ACC112 (cell line): ENCODE measurements at regions not wholly inside any gene's neighbourhood (a gene's known extent, or its start where the extent isn't known, plus 50 kb on each side); places are given as distances from the start of the nearest gene placed in this dataset.
A peak's percentile ranks its signal among the peaks of the same experiment; 100 is the strongest.
"Not testable (repeated sequence)": the region's sequence is repeated elsewhere in the genome, so short reads cannot be mapped to it uniquely, and the experiment has no call there.

Experiments used
- H2AFZ ChIP-seq: fragments of 200-600 bp; sonication (generic); one replicate; pipeline ENCODE4 v1.6.0; 2017; ENCODE audit warnings: antibody characterized with exemption, low read length; ENCODE audit not compliant: unreplicated experiment
- H3K27ac ChIP-seq: fragments of 200-600 bp; sonication (generic); 2 replicates; pipeline ENCODE4 v1.5.1; 2014; ENCODE audit warnings: low read depth, mild to moderate bottlenecking, antibody characterized with exemption, low read length, moderate library complexity
- H3K27me3 ChIP-seq: fragments of 200-600 bp; sonication (generic); 2 replicates; pipeline ENCODE4 v1.6.1; 2014; ENCODE audit warnings: mild to moderate bottlenecking, antibody characterized with exemption, low read length, moderate library complexity, mixed read lengths; ENCODE audit not compliant: insufficient read depth
- H3K36me3 ChIP-seq: fragments of 200-600 bp; sonication (generic); 2 replicates; pipeline ENCODE4 v1.6.1; 2016; ENCODE audit warnings: mild to moderate bottlenecking, antibody characterized with exemption, low read length, moderate library complexity, mixed read lengths; ENCODE audit not compliant: insufficient read depth
- H3K4me1 ChIP-seq: fragments of 200-600 bp; sonication (generic); one replicate; pipeline ENCODE4 v1.6.1; 2016; ENCODE audit warnings: low read length, mixed read lengths; ENCODE audit not compliant: insufficient read depth, unreplicated experiment, control insufficient read depth
- H3K4me3 ChIP-seq: fragments of 200-600 bp; sonication (generic); 2 replicates; pipeline ENCODE4 v1.5.1; 2014; ENCODE audit warnings: mild to moderate bottlenecking, low read depth, low read length
- H3K79me2 ChIP-seq: fragments of 200-600 bp; sonication (generic); one replicate; pipeline ENCODE4 v1.6.0; 2016; ENCODE audit warnings: low read length; ENCODE audit not compliant: control insufficient read depth, unreplicated experiment, insufficient read depth

- H3K27ac ChIP-seq, H2AFZ ChIP-seq, H3K4me3 ChIP-seq, H3K79me2 ChIP-seq, H3K36me3 ChIP-seq, H3K4me1 ChIP-seq: not testable (repeated sequence)
- peaks cover 42% of the 10 kb centered on the region for H3K27me3 ChIP-seq
These were observed 116.2 kb upstream of the GOLGA6L4 start for GRCh38 chr15:84119351-84119750.

- H3K27me3 ChIP-seq: peaks cover 48% of the 10 kb centered on the region
- not testable (repeated sequence) for H3K36me3 ChIP-seq, H3K4me1 ChIP-seq, H3K79me2 ChIP-seq, H3K4me3 ChIP-seq, H3K27ac ChIP-seq, H2AFZ ChIP-seq
These were observed 114.7 kb upstream of the GOLGA6L4 start for GRCh38 chr15:84120903-84121302.

GRCh38 chr15:84128706-84129105 is 106.9 kb upstream of the GOLGA6L4 start:
- H3K4me1 ChIP-seq, H3K36me3 ChIP-seq, H3K79me2 ChIP-seq, H3K4me3 ChIP-seq, H3K27ac ChIP-seq, H2AFZ ChIP-seq: not testable (repeated sequence)
- H3K27me3 ChIP-seq: peaks cover 33% of the 10 kb centered on the region

- not testable (repeated sequence) for H3K4me1 ChIP-seq, H3K36me3 ChIP-seq, H3K27ac ChIP-seq, H3K4me3 ChIP-seq, H2AFZ ChIP-seq, H3K79me2 ChIP-seq
- peaks cover 20% of the 10 kb centered on the region for H3K27me3 ChIP-seq
These were observed 105.3 kb upstream of the GOLGA6L4 start for GRCh38 chr15:84130098-84130831.

- not testable (repeated sequence) for H3K27me3 ChIP-seq, H3K27ac ChIP-seq, H2AFZ ChIP-seq, H3K36me3 ChIP-seq, H3K79me2 ChIP-seq, H3K4me1 ChIP-seq, H3K4me3 ChIP-seq
These were observed 99.6 kb upstream of the GOLGA6L4 start for GRCh38 chr15:84135931-84136456.

- Histone ChIP-seq H3K4me1 (no peaks in the 10 kb centered on the region), H3K36me3 (no peaks in the 10 kb centered on the region), H3K4me3 (peak overlapping the region; percentile 58), H3K79me2 (no peaks in the 10 kb centered on the region), H3K27ac (no peak overlapping the region), H3K27me3 (no peaks in the 10 kb centered on the region), H2AFZ (no peak overlapping the region)
These were observed 92.7 kb upstream of the GOLGA6L4 start for GRCh38 chr15:84142888-84143337.

GRCh38 chr15:84143753-84144314 is 91.7 kb upstream of the GOLGA6L4 start:
- no peak overlapping the region for H2AFZ ChIP-seq
- H3K27ac ChIP-seq: no peak overlapping the region
- no peaks in the 10 kb centered on the region for H3K79me2 ChIP-seq
- no peaks in the 10 kb centered on the region for H3K36me3 ChIP-seq
- no peak overlapping the region for H3K4me3 ChIP-seq
- no peaks in the 10 kb centered on the region for H3K4me1 ChIP-seq
- no peaks in the 10 kb centered on the region for H3K27me3 ChIP-seq

GRCh38 chr15:84144946-84145345 is 90.6 kb upstream of the GOLGA6L4 start:
- not testable (repeated sequence) for H3K4me3 ChIP-seq, H2AFZ ChIP-seq, H3K36me3 ChIP-seq, H3K79me2 ChIP-seq, H3K4me1 ChIP-seq, H3K27ac ChIP-seq, H3K27me3 ChIP-seq

- H3K4me1 ChIP-seq, H3K79me2 ChIP-seq, H3K4me3 ChIP-seq, H3K36me3 ChIP-seq, H3K27ac ChIP-seq, H3K27me3 ChIP-seq, H2AFZ ChIP-seq: not testable (repeated sequence)
These were observed 89.3 kb upstream of the GOLGA6L4 start for GRCh38 chr15:84146299-84146698.

GRCh38 chr15:84147307-84147706 is 88.3 kb upstream of the GOLGA6L4 start:
- not testable (repeated sequence) for H3K4me3 ChIP-seq, H3K27ac ChIP-seq, H3K4me1 ChIP-seq, H3K36me3 ChIP-seq, H3K79me2 ChIP-seq, H3K27me3 ChIP-seq, H2AFZ ChIP-seq

GRCh38 chr15:84151205-84151931 is 84.2 kb upstream of the GOLGA6L4 start:
- Histone ChIP-seq H3K27me3 (no peaks in the 10 kb centered on the region), H3K4me1 (no peaks in the 10 kb centered on the region), H2AFZ (no peak overlapping the region), H3K4me3 (no peak overlapping the region), H3K79me2 (no peaks in the 10 kb centered on the region), H3K27ac (no peak overlapping the region), H3K36me3 (no peaks in the 10 kb centered on the region)
